ENCODE measurements at regions not wholly inside any gene's neighbourhood (a gene's known extent, or its start where the extent isn't known, plus 50 kb on each side); places are given as distances from the start of the nearest gene placed in this dataset.
A peak's percentile ranks its signal among the peaks of the same experiment; 100 is the strongest.

GRCh38 chr7:46208635-46209525, 287.8 kb upstream of the IGFBP3 start:
- Histone ChIP-seq H3K4me1 (ENCODE audit: insufficient read depth, poor library complexity, severe bottlenecking) (no peaks in the 10 kb centered on the region), H3K27me3 (ENCODE audit: insufficient read depth, poor library complexity, severe bottlenecking) (no peaks in the 10 kb centered on the region), H3K4me3 (ENCODE audit: severe bottlenecking) (no peak overlapping the region), H3K9me3 (ENCODE audit: severe bottlenecking) (no peaks in the 10 kb centered on the region), H3K36me3 (ENCODE audit: low read depth) (no peaks in the 10 kb centered on the region), H3K27ac (ENCODE audit: poor library complexity, severe bottlenecking) (no peak overlapping the region)
- ATAC-seq (ENCODE audit: low read depth) (no peak), DNase-seq (ENCODE audit: low spot score) (no peak)
- TF ChIP-seq CTCF (IDR thresholded peaks at IDR 0.05; ENCODE audit: poor library complexity, severe bottlenecking), result no peak

GRCh38 chr7:46207931-46208634, 287.0 kb upstream of the IGFBP3 start:
- H3K27me3 ChIP-seq (ENCODE audit: insufficient read depth, poor library complexity, severe bottlenecking), result no peaks in the 10 kb centered on the region
- no peaks in the 10 kb centered on the region for H3K36me3 ChIP-seq (ENCODE audit: low read depth)
- no peaks in the 10 kb centered on the region for H3K4me1 ChIP-seq (ENCODE audit: insufficient read depth, poor library complexity, severe bottlenecking)
- no peak for TF ChIP-seq CTCF (IDR thresholded peaks at IDR 0.05; ENCODE audit: poor library complexity, severe bottlenecking)
- DNase-seq (ENCODE audit: low spot score) (no peak), ATAC-seq (ENCODE audit: low read depth) (0 out of 3 replicates have a peak, but pooled peaks have one; percentile 23)
- H3K27ac ChIP-seq (ENCODE audit: poor library complexity, severe bottlenecking), result no peak overlapping the region
- H3K9me3 ChIP-seq (ENCODE audit: severe bottlenecking), result no peaks in the 10 kb centered on the region
- no peak overlapping the region for H3K4me3 ChIP-seq (ENCODE audit: severe bottlenecking)

GRCh38 chr7:46206476-46207060, 285.5 kb upstream of the IGFBP3 start:
- DNase-seq (ENCODE audit: low spot score) (no peak), ATAC-seq (ENCODE audit: low read depth) (no peak)
- H3K9me3 ChIP-seq (ENCODE audit: severe bottlenecking), result no peaks in the 10 kb centered on the region
- no peak for TF ChIP-seq CTCF (IDR thresholded peaks at IDR 0.05; ENCODE audit: poor library complexity, severe bottlenecking)
- no peaks in the 10 kb centered on the region for H3K4me1 ChIP-seq (ENCODE audit: insufficient read depth, poor library complexity, severe bottlenecking)
- H3K27ac ChIP-seq (ENCODE audit: poor library complexity, severe bottlenecking), result no peak overlapping the region
- H3K36me3 ChIP-seq (ENCODE audit: low read depth), result no peaks in the 10 kb centered on the region
- H3K4me3 ChIP-seq (ENCODE audit: severe bottlenecking), result no peak overlapping the region
- H3K27me3 ChIP-seq (ENCODE audit: insufficient read depth, poor library complexity, severe bottlenecking), result no peaks in the 10 kb centered on the region

- Histone ChIP-seq H3K4me3 (ENCODE audit: severe bottlenecking) (no peak overlapping the region), H3K9me3 (ENCODE audit: severe bottlenecking) (no peaks in the 10 kb centered on the region), H3K27ac (ENCODE audit: poor library complexity, severe bottlenecking) (no peak overlapping the region), H3K36me3 (ENCODE audit: low read depth) (no peaks in the 10 kb centered on the region), H3K27me3 (ENCODE audit: insufficient read depth, poor library complexity, severe bottlenecking) (no peaks in the 10 kb centered on the region), H3K4me1 (ENCODE audit: insufficient read depth, poor library complexity, severe bottlenecking) (no peaks in the 10 kb centered on the region)
- no peak for ATAC-seq (ENCODE audit: low read depth)
- TF ChIP-seq CTCF (IDR thresholded peaks at IDR 0.05; ENCODE audit: poor library complexity, severe bottlenecking), result no peak
- no peak for DNase-seq (ENCODE audit: low spot score)
Measured at GRCh38 chr7:46205478-46205877, 284.4 kb upstream of the IGFBP3 start.
